ENCODE measurements at regions not wholly inside any gene's neighbourhood (a gene's known extent, or its start where the extent isn't known, plus 50 kb on each side); places are given as distances from the start of the nearest gene placed in this dataset.

DNA sequence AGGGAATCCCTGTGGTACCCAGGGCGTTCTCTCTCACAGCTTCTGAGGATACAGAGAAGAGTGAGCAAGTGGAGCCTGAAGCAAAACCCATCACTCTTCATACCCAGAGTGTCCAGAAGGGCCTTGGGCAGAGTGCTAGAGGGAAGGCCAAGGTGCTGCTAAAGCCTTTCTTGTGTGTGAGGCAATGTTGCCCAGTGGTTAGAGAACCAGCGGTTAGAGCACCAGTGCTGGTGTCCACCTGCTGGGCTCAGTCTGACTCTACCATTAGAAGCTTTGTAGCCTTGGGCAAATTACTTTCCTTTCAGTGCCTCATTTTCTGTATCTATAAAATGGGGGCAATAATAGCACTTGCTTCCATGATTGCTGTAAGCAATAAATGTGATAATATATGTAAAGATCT is 210.5 kb upstream of the SKOR2 start:
- Histone ChIP-seq H3K4me2 (ENCODE audit: low read depth, low read length) (no peak overlapping the region), H3K18ac (ENCODE audit: low read depth, low read length) (no peak overlapping the region), H2BK15ac (ENCODE audit: low read depth, low read length) (no peak overlapping the region), H2AK5ac (ENCODE audit: low read depth, low read length) (no peak overlapping the region), H2BK20ac (ENCODE audit: low read depth, low read length) (no peak overlapping the region), H3K79me1 (ENCODE audit: low read depth in 1 of 2, low read length in 2 of 2) (no peaks in the 10 kb centered on the region), H2BK5ac (ENCODE audit: low read depth, low read length, poor library complexity, severe bottlenecking) (no peak overlapping the region), H3K23ac (ENCODE audit: low read depth, low read length) (no peak overlapping the region), H3K4ac (ENCODE audit: low read depth, low read length) (no peak overlapping the region), H2AFZ (replicated peaks; ENCODE audit: low read length, poor library complexity) (no peak overlapping the region), H3K4me3 (ENCODE audit: insufficient read depth, low read depth, low read length) (no peak overlapping the region), H3K9me1 (ENCODE audit: insufficient read depth, low read length) (no peaks in the 10 kb centered on the region), H3K56ac (ENCODE audit: extremely low read depth, insufficient read depth, low read length) (no peak overlapping the region), H3K14ac (replicated peaks; ENCODE audit: low read depth, low read length) (no peak overlapping the region), H2BK120ac (ENCODE audit: low read depth, low read length) (no peak overlapping the region), H3K4me1 (ENCODE audit: control insufficient read depth, insufficient read depth, low read length) (no peaks in the 10 kb centered on the region), H4K20me1 (ENCODE audit: insufficient read depth, low read length) (no peaks in the 10 kb centered on the region), H3K27ac (ENCODE audit: insufficient read depth, low read length) (no peak overlapping the region), H4K5ac (ENCODE audit: low read depth, low read length) (no peak overlapping the region), H3K27me3 (ENCODE audit: control insufficient read depth, insufficient read depth, low read length) (no peaks in the 10 kb centered on the region), H3K36me3 (ENCODE audit: control insufficient read depth, insufficient read depth, low read length) (no peaks in the 10 kb centered on the region), H3K9me3 (ENCODE audit: control insufficient read depth, insufficient read depth, low read length) (peaks cover 24% of the 10 kb centered on the region), H2AK9ac (replicated peaks; ENCODE audit: low read depth, low read length, poor library complexity) (no peak overlapping the region), H3K9ac (ENCODE audit: low read depth, low read length) (no peak overlapping the region), H4K91ac (ENCODE audit: insufficient read depth, low read depth, low read length) (no peak overlapping the region), H4K8ac (ENCODE audit: low read depth in 2 of 2, low read length in 2 of 2) (no peak overlapping the region)
- ChIA-PET POLR2A (ENCODE audit: unreplicated experiment) (no interaction called here), CTCF (no interaction called here)
- intact Hi-C loops (cut with micrococcal nuclease) = no loop called here
- in situ Hi-C loops (cut with MboI; ENCODE audit: low sequenced_read_pairs) = no loop called here
- DNase-seq (no peak), ATAC-seq (ENCODE audit: low read depth) (no peak)
- TF ChIP-seq ELK1 (IDR thresholded peaks at IDR 0.05; ENCODE audit: borderline replicate concordance, low read depth, low read length) (no peak), RAD21 (IDR thresholded peaks at IDR 0.05; ENCODE audit: low read length) (no peak), POLR2A (IDR thresholded peaks at IDR 0.05; ENCODE audit: low read depth, low read length) (no peak), NFE2L2 (IDR thresholded peaks at IDR 0.05; ENCODE audit: low read depth, low read length) (no peak), RFX5 (IDR thresholded peaks at IDR 0.05; ENCODE audit: low read depth, low read length) (no peak), MXI1 (IDR thresholded peaks at IDR 0.05; ENCODE audit: borderline replicate concordance, low read depth, low read length) (no peak)
- TF ChIP-seq, protein P1, sequence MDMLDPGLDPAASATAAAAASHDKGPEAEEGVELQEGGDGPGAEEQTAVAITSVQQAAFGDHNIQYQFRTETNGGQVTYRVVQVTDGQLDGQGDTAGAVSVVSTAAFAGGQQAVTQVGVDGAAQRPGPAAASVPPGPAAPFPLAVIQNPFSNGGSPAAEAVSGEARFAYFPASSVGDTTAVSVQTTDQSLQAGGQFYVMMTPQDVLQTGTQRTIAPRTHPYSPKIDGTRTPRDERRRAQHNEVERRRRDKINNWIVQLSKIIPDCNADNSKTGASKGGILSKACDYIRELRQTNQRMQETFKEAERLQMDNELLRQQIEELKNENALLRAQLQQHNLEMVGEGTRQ (IDR thresholded peaks at IDR 0.05; ENCODE audit: low read depth, low read length) = no peak
- no CpG with 5 or more reads among the region's 2 CpGs for WGBS, 2 experiments (ENCODE audit: extremely low coverage in 2 of 2, insufficient read length in 1 of 2)
- no TSS peak for BruUV-seq (replicated peaks)
- dilution Hi-C loops (cut with HindIII; ENCODE audit: low sequenced_read_pairs, unreplicated experiment) = no loop called here
